Stomach (tissue), 4 donors: ENCODE measurements at regions not wholly inside any gene's neighbourhood (a gene's known extent, or its start where the extent isn't known, plus 50 kb on each side); places are given as distances from the start of the nearest gene placed in this dataset.

Source experiments
- POLR2A ChIP-seq, 4 donors: fragments of 450-650 bp; IDR thresholded peaks; one replicate each; pipeline ENCODE4 v1.6.1; 2016; ENCODE audit warnings: antibody characterized with exemption in 4 of 4, control low read depth in 2 of 4, mild to moderate bottlenecking in 1 of 4, moderate library complexity in 1 of 4
- POLR2AphosphoS5 ChIP-seq, 3 donors: sonication (generic); formaldehyde crosslinking; IDR thresholded peaks; one replicate each; pipeline ENCODE4 v1.6.1; 2016; ENCODE audit warnings: antibody characterized with exemption in 3 of 3
- TF ChIP-seq, protein P1 (sequence below), 7 experiments: fragments of 450-650 bp in 4 of 7; fragments of 200-600 bp in 3 of 7; sonication (generic) in 3 of 7; IDR thresholded peaks; one replicate each; pipeline ENCODE4 v1.5.1; 2016 to 2019; ENCODE audit warnings: antibody characterized with exemption in 7 of 7, control low read depth in 2 of 7, mild to moderate bottlenecking in 1 of 7

DNA sequence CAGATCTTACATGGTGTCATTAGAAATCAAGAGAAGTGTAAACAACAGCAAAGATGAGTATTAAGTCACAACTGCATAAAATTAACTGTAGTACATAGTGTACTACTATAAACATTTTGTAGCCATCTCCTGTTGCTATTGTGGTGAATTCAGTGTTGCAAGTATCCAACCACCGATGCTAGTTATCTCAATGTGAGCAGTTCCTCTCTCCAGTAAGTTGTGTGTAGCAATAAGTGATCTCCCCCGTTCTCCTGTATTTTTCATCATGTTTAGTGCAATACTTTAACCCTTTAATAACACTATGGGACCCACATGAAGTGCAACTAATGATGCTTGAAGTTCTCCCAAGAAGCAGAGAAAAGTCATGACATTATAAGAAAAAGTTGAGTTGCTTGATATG is 264.7 kb upstream of the KCNH8 start:
- TF ChIP-seq, protein P1, sequence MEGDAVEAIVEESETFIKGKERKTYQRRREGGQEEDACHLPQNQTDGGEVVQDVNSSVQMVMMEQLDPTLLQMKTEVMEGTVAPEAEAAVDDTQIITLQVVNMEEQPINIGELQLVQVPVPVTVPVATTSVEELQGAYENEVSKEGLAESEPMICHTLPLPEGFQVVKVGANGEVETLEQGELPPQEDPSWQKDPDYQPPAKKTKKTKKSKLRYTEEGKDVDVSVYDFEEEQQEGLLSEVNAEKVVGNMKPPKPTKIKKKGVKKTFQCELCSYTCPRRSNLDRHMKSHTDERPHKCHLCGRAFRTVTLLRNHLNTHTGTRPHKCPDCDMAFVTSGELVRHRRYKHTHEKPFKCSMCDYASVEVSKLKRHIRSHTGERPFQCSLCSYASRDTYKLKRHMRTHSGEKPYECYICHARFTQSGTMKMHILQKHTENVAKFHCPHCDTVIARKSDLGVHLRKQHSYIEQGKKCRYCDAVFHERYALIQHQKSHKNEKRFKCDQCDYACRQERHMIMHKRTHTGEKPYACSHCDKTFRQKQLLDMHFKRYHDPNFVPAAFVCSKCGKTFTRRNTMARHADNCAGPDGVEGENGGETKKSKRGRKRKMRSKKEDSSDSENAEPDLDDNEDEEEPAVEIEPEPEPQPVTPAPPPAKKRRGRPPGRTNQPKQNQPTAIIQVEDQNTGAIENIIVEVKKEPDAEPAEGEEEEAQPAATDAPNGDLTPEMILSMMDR (IDR thresholded peaks at IDR 0.05), result no peak
- TF ChIP-seq POLR2AphosphoS5 (IDR thresholded peaks at IDR 0.05), result no peak
- TF ChIP-seq POLR2A (IDR thresholded peaks at IDR 0.05), result no peak
